Erythroblast (primary cell): ENCODE measurements at regions not wholly inside any gene's neighbourhood (a gene's known extent, or its start where the extent isn't known, plus 50 kb on each side); places are given as distances from the start of the nearest gene placed in this dataset.

Source experiments
- GATA1 ChIP-seq: IDR thresholded peaks from 2 replicates; pipeline ENCODE4 v1.6.1; 2011; ENCODE audit warnings: low read depth, mild to moderate bottlenecking, control low read depth, low read length, moderate library complexity
- POLR2A ChIP-seq: IDR thresholded peaks from 2 replicates; pipeline ENCODE4 v1.6.1; 2011; ENCODE audit warnings: mild to moderate bottlenecking, low read length

DNA sequence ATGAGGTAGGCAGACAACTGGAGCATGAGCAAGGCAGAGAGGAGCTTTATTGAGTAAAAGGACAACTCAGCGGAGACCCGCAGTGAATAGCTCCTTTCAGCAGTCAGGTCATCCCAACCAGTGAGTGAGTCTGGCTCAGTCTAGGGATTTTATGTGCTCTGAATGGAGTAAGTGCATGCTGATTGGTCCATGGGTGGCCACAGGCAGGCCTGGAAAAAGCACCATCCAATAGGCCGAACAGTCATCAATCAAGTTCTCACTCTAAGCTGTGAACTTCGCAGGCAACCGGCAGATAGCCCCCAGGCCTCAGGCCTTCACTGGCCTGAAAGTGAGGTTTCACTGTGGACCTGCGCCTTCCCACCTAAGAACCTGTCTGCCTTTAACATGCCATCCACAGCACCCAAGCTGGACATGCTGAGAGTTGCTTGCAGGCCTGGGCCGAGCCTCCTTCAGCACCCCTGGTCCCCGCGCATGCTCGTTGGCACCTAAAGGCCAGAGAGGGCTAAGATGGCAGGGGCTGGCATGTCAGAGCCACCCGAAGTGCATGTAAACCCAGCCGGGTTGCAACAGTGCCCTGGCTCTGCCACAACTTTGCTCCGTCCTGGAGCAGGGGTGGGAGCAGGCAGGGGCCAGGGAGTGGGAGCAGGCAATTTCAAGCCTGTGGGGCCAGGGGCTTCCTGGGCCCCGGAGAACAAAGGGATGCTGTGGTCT is 698.7 kb downstream of the SLITRK1 start:
- no peak for TF ChIP-seq POLR2A
- no peak for TF ChIP-seq GATA1
